GM21381 (cell line): ENCODE measurements at regions not wholly inside any gene's neighbourhood (a gene's known extent, or its start where the extent isn't known, plus 50 kb on each side); places are given as distances from the start of the nearest gene placed in this dataset.
A peak's percentile ranks its signal among the peaks of the same experiment; 100 is the strongest.
"Not testable (repeated sequence)": the region's sequence is repeated elsewhere in the genome, so short reads cannot be mapped to it uniquely, and the experiment has no call there.

Experiments used
- ATAC-seq: cut with Tn5 transposase; IDR thresholded peaks from one replicate; pipeline ENCODE4 v1.9.1; 2021; ENCODE audit warnings: mild to moderate bottlenecking, moderate library complexity; ENCODE audit not compliant: unreplicated experiment

GRCh38 chr1:187038784-187039183 is 210.0 kb downstream of the PLA2G4A start:
- ATAC-seq, result no peak

DNA sequence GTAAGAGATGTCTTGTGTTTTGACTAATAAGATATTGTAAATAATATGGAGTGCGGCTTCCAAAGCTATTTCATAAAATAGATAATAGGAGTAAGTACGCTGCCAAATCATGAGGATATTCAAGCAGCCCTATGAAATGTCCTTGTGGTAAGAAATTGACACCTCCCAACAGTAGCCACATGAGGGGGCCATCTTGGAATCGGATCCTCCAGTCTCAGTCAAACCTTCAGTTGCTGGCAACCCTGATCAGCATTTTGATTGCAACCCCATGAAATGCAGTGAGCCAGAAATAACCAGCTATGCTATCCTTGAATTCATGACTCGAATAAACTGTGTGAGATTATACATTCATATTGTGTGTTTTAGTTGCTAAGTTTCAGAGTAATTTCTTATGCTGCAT is 212.4 kb downstream of the PLA2G4A start:
- ATAC-seq, result no peak

- no peak for ATAC-seq
Observed at GRCh38 chr1:187042538-187042937, 213.8 kb downstream of the PLA2G4A start.

GRCh38 chr1:187043433-187043832 is 214.7 kb downstream of the PLA2G4A start:
- ATAC-seq, result not testable (repeated sequence)

GRCh38 chr1:187044411-187044810 is 215.7 kb downstream of the PLA2G4A start:
- ATAC-seq, result no peak

GRCh38 chr1:187045371-187045770 is 216.6 kb downstream of the PLA2G4A start:
- no peak for ATAC-seq

DNA sequence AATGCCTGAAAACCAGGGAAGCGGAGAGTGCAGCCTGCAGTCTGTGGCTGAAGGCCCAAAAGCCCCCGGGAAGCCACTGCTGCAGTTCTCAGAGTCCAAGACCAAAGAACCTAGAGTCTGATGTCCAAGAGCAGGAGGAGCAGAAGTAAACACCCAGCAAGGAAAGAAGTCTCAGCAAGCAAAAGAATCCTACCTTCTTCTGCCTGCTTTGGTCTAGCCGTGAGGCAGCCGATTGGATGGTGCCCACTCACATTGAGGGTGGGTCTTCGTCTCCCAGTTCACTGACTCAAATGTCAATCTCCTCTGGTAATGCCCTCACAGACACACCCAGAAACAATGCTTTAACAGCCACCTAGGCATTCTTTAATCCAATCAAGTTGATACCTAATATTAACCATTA is 217.5 kb downstream of the PLA2G4A start:
- ATAC-seq, result no peak

DNA sequence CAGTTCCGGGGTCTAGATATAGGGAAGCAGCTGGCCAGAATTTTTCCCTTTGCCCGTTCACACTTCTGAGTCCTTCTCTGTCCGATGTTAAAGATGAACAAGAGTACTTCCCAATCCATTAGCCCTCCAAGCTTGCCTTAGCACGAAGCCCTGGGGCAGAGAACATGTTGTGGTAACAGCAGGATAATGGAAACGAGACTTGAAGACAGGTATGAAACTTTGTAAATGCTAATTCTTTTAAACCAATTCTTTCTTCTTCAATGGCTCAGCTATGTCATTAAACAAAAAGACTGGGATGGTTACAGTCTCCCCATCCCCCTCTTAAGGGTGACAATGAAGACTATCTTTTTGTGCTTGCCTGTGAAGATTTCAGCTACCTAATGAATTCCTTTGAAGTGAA is 218.5 kb downstream of the PLA2G4A start:
- no peak for ATAC-seq

- peak; percentile 69 for ATAC-seq
Observed at GRCh38 chr1:187051618-187052232, 223.0 kb downstream of the PLA2G4A start.

- ATAC-seq, result no peak
Observed at GRCh38 chr1:187053876-187054275, 225.1 kb downstream of the PLA2G4A start.

GRCh38 chr1:187054862-187055757 is 226.4 kb downstream of the PLA2G4A start:
- no peak for ATAC-seq

DNA sequence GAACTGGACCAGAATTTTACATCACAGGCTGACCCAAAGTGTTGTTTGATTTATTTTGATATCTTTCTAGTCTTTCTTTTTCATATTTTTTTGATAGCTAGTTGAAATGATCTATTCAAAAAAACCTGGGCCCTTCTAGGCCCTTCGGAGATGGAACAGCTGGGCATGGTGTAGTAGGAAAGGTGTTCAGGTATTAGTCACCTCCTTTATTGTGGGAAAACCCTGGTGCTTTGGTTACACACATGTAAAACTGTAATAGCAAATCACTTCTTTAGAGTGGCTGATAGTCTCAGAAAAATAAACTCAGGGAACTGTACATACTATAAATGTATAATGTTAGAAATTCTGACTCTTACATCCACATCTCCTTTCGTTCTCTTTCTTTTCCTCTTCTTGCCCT is 234.5 kb downstream of the PLA2G4A start:
- ATAC-seq, result no peak

GRCh38 chr1:187067160-187067559 is 238.4 kb downstream of the PLA2G4A start:
- ATAC-seq, result no peak

DNA sequence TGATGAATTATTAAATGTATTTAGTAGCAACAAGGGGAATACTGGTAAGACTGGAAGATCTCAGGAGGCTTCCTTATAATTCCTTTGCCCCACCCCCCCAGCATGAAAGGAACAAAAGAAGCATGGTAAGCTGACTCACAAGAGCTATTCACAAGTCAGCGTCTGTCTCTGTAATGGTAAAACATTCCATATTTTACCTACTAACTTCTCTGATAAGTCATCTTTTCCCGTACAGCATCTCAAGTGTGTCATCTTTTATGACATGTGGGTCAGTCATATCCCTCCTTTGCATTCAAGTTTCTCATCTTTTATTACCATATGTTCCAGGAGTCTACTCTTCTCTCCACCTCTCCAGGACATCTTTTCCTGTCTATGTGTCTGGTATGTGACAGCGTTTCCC is 241.3 kb downstream of the PLA2G4A start:
- ATAC-seq, result no peak

GRCh38 chr1:187072262-187073034 is 243.7 kb downstream of the PLA2G4A start:
- ATAC-seq, result peak; percentile 73

DNA sequence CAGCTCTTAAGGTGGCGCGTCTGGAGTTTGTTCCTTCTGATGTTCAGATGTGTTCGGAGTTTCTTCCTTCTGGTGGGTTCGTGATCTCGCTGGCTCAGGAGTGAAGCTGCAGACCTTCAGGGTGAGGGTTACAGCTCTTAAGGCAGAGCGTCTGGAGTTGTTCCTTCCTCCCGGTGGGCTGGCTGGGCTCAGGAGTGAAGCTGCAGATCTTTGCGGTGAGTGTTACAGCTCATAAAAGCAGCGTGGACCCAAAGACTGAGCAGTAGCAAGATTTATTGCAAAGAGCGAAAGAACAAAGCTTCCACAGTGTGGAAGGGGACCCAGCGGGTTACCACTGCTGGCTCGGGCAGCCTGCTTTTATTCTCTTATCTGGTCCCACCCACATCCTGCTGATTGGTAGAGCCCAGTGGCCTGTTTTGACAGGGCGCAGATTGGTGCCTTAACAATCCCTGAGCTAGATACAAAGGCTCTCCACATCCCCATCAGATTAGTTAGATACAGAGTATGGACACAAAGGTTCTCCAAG is 244.3 kb downstream of the PLA2G4A start:
- ATAC-seq, result peak; percentile 27

DNA sequence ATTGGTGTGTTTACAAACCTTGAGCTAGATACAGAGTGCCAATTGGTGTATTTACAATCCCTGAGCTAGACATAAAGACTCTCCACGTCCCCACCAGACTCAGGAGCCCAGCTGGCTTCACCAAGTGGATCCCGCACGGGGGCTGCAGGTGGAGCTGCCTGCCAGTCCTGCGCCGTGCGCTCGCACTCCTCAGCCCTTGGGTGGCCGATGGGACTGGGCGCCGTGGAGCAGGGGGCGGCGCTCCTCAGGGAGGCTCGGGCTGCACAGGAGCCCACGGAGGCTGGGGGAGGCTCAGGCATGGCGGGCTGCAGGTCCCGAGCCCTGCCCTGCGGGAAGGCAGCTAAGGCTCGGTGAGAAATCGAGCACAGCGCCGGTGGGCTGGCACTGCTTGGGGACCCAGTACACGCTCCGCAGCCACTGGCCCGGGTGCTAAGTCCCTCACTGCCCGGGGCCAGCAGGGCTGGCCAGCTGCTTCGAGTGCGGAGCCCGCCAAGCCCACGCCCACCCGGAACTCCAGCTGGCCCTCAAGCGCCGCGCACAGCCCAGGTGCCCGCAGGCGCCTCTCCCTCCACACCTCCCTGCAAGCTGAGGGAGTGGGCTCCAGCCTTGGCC is 245.0 kb downstream of the PLA2G4A start:
- not testable (repeated sequence) for ATAC-seq

DNA sequence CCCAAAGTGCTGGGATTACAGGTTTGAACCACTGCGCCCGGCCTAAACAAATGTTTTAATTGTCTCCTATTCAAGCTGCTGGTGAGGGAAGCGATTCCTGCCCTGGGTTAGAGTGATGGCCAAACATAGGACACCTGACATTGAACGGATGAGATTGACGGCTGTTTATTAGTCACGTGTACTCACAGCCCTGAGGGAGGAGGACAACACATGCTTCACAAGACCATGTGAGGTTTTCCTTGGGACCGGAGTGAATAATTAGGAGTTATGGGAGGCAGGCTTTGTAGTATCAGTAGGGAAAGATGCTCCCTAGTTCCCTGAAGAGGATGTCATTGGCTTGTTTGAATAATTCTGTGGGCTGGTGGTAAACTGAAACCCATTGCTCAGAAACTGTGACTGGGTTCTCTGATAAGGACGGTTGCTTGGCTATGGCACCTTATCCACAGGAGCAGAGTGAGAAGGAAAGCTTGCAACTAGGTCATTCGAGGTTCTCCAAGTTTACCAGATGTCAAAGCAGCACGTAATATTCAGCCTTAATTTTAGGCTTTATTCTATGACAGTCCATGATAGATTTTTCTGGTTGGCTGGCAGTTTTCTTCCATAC is 245.8 kb downstream of the PLA2G4A start:
- no peak for ATAC-seq

DNA sequence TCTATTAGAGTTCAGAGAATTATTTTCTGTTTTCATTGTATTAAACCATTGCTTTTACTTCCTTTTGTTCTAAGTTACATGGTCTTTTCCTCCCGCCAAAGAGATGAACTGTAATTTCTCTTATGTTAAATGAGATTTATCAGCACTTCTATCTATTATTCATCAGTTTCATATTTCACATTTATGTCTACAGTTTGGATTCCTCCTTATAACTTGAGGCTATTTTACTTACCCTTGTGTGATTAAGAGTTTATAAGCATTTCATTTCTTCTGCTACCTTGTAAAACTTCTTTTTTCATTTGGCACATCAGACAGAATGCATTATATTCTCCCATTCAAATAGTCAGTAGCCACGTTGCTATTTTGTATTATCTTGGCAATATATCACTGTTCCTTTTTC is 248.2 kb downstream of the PLA2G4A start:
- ATAC-seq, result no peak

- no peak for ATAC-seq
Observed at GRCh38 chr1:187078321-187078720, 249.6 kb downstream of the PLA2G4A start.
